Neural cell (in vitro differentiated cells): ENCODE measurements at regions not wholly inside any gene's neighbourhood (a gene's known extent, or its start where the extent isn't known, plus 50 kb on each side); places are given as distances from the start of the nearest gene placed in this dataset.

ENCODE experiments used
- H2AFZ ChIP-seq: fragments of 200-600, 300-800 bp; sonication (generic), shearing (Covaris generic); 2 replicates; pipeline ENCODE4 v1.6.0; 2014; ENCODE audit warnings: low read depth, mild to moderate bottlenecking, antibody characterized with exemption, low read length, moderate library complexity
- H3F3A ChIP-seq: fragments of 200-600 bp; shearing (Covaris generic); 2 replicates; pipeline ENCODE4 v1.6.1; 2016; ENCODE audit warnings: mild to moderate bottlenecking, moderate library complexity, mixed read lengths, antibody characterized with exemption, low read length; ENCODE audit not compliant: insufficient read depth, poor library complexity, severe bottlenecking
- H3K27ac ChIP-seq: fragments of 200-600, 300-800 bp; sonication (generic), shearing (Covaris generic); 2 replicates; pipeline ENCODE4 v1.5.1; 2014; ENCODE audit warnings: mild to moderate bottlenecking, low read length, moderate library complexity
- H3K27me3 ChIP-seq: fragments of 300-800, 200-600 bp; sonication (generic), shearing (Covaris generic); 2 replicates; pipeline ENCODE4 v1.6.0; 2014; ENCODE audit warnings: mild to moderate bottlenecking, low read depth, low read length, moderate library complexity; ENCODE audit not compliant: insufficient read depth
- H3K36me3 ChIP-seq: fragments of 300-800, 200-600 bp; sonication (generic), shearing (Covaris generic); 2 replicates; pipeline ENCODE4 v1.5.1; 2014; ENCODE audit warnings: mild to moderate bottlenecking, antibody characterized with exemption, low read length, moderate library complexity; ENCODE audit not compliant: insufficient read depth
- H3K4me2 ChIP-seq: fragments of 300-800, 200-600 bp; sonication (generic), shearing (Covaris generic); 2 replicates; pipeline ENCODE4 v1.6.0; 2014; ENCODE audit warnings: mild to moderate bottlenecking, low read length
- H3K4me3 ChIP-seq: fragments of 300-800, 200-600 bp; sonication (generic), shearing (Covaris generic); 2 replicates; pipeline ENCODE4 v1.5.1; 2014; ENCODE audit warnings: mild to moderate bottlenecking, low read length, moderate library complexity
- H3K79me2 ChIP-seq: fragments of 200-600 bp; shearing (Covaris generic); replicated peaks from 2 replicates; pipeline ENCODE4 v1.6.0; 2014; ENCODE audit warnings: mild to moderate bottlenecking, low read length, moderate library complexity; ENCODE audit not compliant: insufficient read depth
- H3K9ac ChIP-seq: fragments of 300-800, 200-600 bp; sonication (generic), shearing (Covaris generic); 2 replicates; pipeline ENCODE4 v1.6.1; 2016; ENCODE audit warnings: mild to moderate bottlenecking, low read length, mixed read lengths
- H3K9me2 ChIP-seq: fragments of 200-600 bp; shearing (Covaris generic); 2 replicates; pipeline ENCODE4 v1.6.1; 2016; ENCODE audit warnings: mild to moderate bottlenecking, low read length, mixed read lengths; ENCODE audit not compliant: insufficient read depth
- H3K9me3 ChIP-seq: fragments of 200-600, 300-800 bp; sonication (generic), shearing (Covaris generic); 2 replicates; pipeline ENCODE4 v1.6.1; 2016; ENCODE audit warnings: mild to moderate bottlenecking, mixed run types, low read length, moderate library complexity, mixed read lengths
- H4K20me1 ChIP-seq: fragments of 200-600 bp; shearing (Covaris generic); 2 replicates; pipeline ENCODE4 v1.6.1; 2016; ENCODE audit warnings: mild to moderate bottlenecking, mixed run types; ENCODE audit not compliant: insufficient read depth
- EP300 ChIP-seq: fragments of 450-650 bp; conservative IDR thresholded peaks from 2 replicates; pipeline ENCODE4 v1.6.1; 2014; ENCODE audit warnings: antibody characterized with exemption, mild to moderate bottlenecking, moderate library complexity; ENCODE audit not compliant: poor library complexity, severe bottlenecking
- EZH2 ChIP-seq: fragments of 200-600, 300-800 bp; shearing (Covaris generic), sonication (generic); IDR thresholded peaks from 2 replicates; pipeline ENCODE4 v1.6.1; 2014; ENCODE audit warnings: antibody characterized with exemption, low read length, borderline replicate concordance, mild to moderate bottlenecking; ENCODE audit not compliant: insufficient read depth, poor library complexity, severe bottlenecking
- MXI1 ChIP-seq: fragments of 450-650 bp; conservative IDR thresholded peaks from 2 replicates; pipeline ENCODE4 v1.6.1; 2014; ENCODE audit warnings: antibody characterized with exemption, mild to moderate bottlenecking; ENCODE audit not compliant: poor library complexity, severe bottlenecking
- POLR2AphosphoS5 ChIP-seq: IDR thresholded peaks from 2 replicates; pipeline ENCODE4 v1.6.1; 2012
- RAD21 ChIP-seq: fragments of 450-650 bp; conservative IDR thresholded peaks from 2 replicates; pipeline ENCODE4 v1.6.1; 2014; ENCODE audit warnings: antibody characterized with exemption, mild to moderate bottlenecking, moderate library complexity
- REST ChIP-seq: IDR thresholded peaks from 2 replicates; pipeline ENCODE4 v1.6.1; 2012; ENCODE audit warnings: borderline replicate concordance
- SMC3 ChIP-seq: fragments of 450-650 bp; conservative IDR thresholded peaks from 2 replicates; pipeline ENCODE4 v1.6.1; 2014; ENCODE audit warnings: antibody characterized with exemption, mild to moderate bottlenecking, moderate library complexity; ENCODE audit not compliant: poor library complexity
- TAF1 ChIP-seq: IDR thresholded peaks from 2 replicates; pipeline ENCODE4 v1.6.1; 2012; ENCODE audit warnings: low read depth
- TF ChIP-seq, protein P1 (sequence below): fragments of 450-650 bp; IDR thresholded peaks from 2 replicates; pipeline ENCODE4 v1.5.1; 2014; ENCODE audit warnings: antibody characterized with exemption, mild to moderate bottlenecking, moderate library complexity; ENCODE audit not compliant: poor library complexity, severe bottlenecking

DNA sequence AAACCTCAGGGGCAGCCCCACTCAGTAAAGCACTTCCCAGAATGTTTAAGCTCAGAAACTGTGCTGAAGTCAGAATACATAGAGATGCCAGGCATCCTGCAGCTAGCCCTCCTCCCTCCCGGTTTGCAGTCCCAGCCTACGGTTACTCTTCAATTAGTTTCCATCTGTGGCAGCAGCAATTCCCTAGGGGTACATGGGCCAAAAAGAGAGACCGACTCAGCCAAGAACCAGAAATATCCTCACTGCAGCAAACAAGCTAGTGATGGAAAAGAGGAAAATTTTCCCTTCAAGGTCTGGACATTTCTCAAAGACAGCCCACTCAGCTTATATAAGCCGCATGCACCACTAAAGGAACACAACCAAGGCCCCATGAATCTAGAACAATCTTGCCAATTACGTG is 89.1 kb upstream of the PPP2R2B start:
- Histone ChIP-seq H3K9me3 (no peaks in the 10 kb centered on the region), H3K36me3 (no peaks in the 10 kb centered on the region), H3K27me3 (no peaks in the 10 kb centered on the region), H3F3A (no peaks in the 10 kb centered on the region), H4K20me1 (no peaks in the 10 kb centered on the region), H3K4me3 (no peak overlapping the region), H3K9me2 (no peaks in the 10 kb centered on the region), H3K9ac (no peak overlapping the region), H2AFZ (no peak overlapping the region), H3K4me2 (no peak overlapping the region), H3K79me2 (no peaks in the 10 kb centered on the region), H3K27ac (no peak overlapping the region)
- TF ChIP-seq POLR2AphosphoS5 (no peak), RAD21 (no peak), MXI1 (no peak), SMC3 (no peak), EZH2 (no peak), EP300 (no peak), TAF1 (no peak), REST (no peak)
- TF ChIP-seq, protein P1, sequence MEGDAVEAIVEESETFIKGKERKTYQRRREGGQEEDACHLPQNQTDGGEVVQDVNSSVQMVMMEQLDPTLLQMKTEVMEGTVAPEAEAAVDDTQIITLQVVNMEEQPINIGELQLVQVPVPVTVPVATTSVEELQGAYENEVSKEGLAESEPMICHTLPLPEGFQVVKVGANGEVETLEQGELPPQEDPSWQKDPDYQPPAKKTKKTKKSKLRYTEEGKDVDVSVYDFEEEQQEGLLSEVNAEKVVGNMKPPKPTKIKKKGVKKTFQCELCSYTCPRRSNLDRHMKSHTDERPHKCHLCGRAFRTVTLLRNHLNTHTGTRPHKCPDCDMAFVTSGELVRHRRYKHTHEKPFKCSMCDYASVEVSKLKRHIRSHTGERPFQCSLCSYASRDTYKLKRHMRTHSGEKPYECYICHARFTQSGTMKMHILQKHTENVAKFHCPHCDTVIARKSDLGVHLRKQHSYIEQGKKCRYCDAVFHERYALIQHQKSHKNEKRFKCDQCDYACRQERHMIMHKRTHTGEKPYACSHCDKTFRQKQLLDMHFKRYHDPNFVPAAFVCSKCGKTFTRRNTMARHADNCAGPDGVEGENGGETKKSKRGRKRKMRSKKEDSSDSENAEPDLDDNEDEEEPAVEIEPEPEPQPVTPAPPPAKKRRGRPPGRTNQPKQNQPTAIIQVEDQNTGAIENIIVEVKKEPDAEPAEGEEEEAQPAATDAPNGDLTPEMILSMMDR: no peak

DNA sequence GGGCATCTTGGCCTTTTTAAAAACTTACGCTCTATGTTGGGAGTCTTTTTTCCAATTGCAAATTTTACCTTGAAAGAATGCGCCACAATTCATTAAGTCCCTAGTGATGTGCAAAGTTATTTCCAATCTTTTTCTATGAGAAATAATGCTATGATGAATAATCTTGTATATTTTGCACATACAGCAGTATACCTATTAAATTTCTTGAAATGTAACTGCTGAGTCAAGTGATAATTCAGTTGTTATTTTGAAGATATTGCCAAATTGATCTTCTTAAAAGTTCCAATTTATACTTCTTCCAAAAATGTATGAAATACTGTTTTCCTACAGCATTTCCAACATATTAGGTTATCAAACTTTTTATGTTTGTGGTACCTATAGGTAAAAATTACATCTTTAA is 92.8 kb upstream of the PPP2R2B start:
- Histone ChIP-seq H3K27ac (no peak overlapping the region), H3K9me2 (no peaks in the 10 kb centered on the region), H4K20me1 (no peaks in the 10 kb centered on the region), H3K4me2 (no peak overlapping the region), H2AFZ (no peak overlapping the region), H3K79me2 (no peaks in the 10 kb centered on the region), H3K9ac (no peak overlapping the region), H3K4me3 (no peak overlapping the region), H3F3A (no peaks in the 10 kb centered on the region), H3K27me3 (no peaks in the 10 kb centered on the region), H3K9me3 (no peaks in the 10 kb centered on the region), H3K36me3 (no peaks in the 10 kb centered on the region)
- TF ChIP-seq EZH2 (no peak), EP300 (no peak), MXI1 (no peak), POLR2AphosphoS5 (no peak), RAD21 (no peak), SMC3 (no peak), REST (no peak), TAF1 (no peak)
- TF ChIP-seq, protein P1: no peak
